OCI-LY7 (cell line): ENCODE measurements at regions not wholly inside any gene's neighbourhood (a gene's known extent, or its start where the extent isn't known, plus 50 kb on each side); places are given as distances from the start of the nearest gene placed in this dataset.

Source experiments
- CTCF ChIP-seq: fragments of 200-600 bp; sonication (generic); conservative IDR thresholded peaks from 2 replicates; pipeline ENCODE4 v1.5.1; 2014; ENCODE audit warnings: mild to moderate bottlenecking, antibody characterized with exemption, low read length, moderate library complexity, mixed read lengths
- EZH2phosphoT487 ChIP-seq: fragments of 200-600 bp; sonication (generic); IDR thresholded peaks from 2 replicates; pipeline ENCODE4 v1.6.1; 2018; ENCODE audit warnings: low read depth, borderline replicate concordance, mild to moderate bottlenecking, mixed run types, antibody characterized with exemption, low read length, moderate library complexity, mixed read lengths

GRCh38 chr2:78455586-78455985, 569.9 kb upstream of the REG3G start:
- no peak for TF ChIP-seq CTCF
- no peak for TF ChIP-seq EZH2phosphoT487
